Activated CD8-positive, alpha-beta T cell treated with anti-CD3 and anti-CD28 coated beads for 36 hours (primary cell): ENCODE measurements at regions not wholly inside any gene's neighbourhood (a gene's known extent, or its start where the extent isn't known, plus 50 kb on each side); places are given as distances from the start of the nearest gene placed in this dataset.

Experiments used
- ATAC-seq: fragments of 200-7000 bp; cut with Tn5 transposase; one replicate; pipeline ENCODE4 v1.10.0; 2021; ENCODE audit warnings: mild to moderate bottlenecking, moderate library complexity
- CTCF ChIA-PET: fragments of 350-600 bp; sonication (Branson Sonifier 250); formaldehyde crosslinking; loops from one replicate; lab custom pipeline; 2021; ENCODE audit warnings: antibody characterized with exemption; lab: Charles Lee
- POLR2A ChIA-PET: fragments of 350-600 bp; sonication (Branson Sonifier 250); formaldehyde crosslinking; loops from one replicate; lab custom pipeline; 2021; ENCODE audit warnings: antibody characterized with exemption; lab: Charles Lee
- DNase-seq: peaks from one replicate; pipeline ENCODE4 v3.0.0-alpha.2; 2020
- H3K27ac Mint-ChIP-seq: one replicate; pipeline ENCODE4 v1.8.0; 2021; ENCODE audit warnings: mild to moderate bottlenecking, mixed read lengths
- H3K27me3 Mint-ChIP-seq: one replicate; pipeline ENCODE4 v1.8.0; 2021; ENCODE audit warnings: mixed read lengths
- H3K36me3 Mint-ChIP-seq: one replicate; pipeline ENCODE4 v1.8.0; 2021; ENCODE audit warnings: low read depth, mixed read lengths
- H3K4me1 Mint-ChIP-seq: one replicate; pipeline ENCODE4 v1.8.0; 2021; ENCODE audit warnings: low read depth, mixed read lengths
- H3K4me3 Mint-ChIP-seq: one replicate; pipeline ENCODE4 v1.8.0; 2021; ENCODE audit warnings: mild to moderate bottlenecking, moderate library complexity, mixed read lengths
- H3K9me3 Mint-ChIP-seq: one replicate; pipeline ENCODE4 v1.8.0; 2021; ENCODE audit warnings: mixed read lengths
- intact Hi-C: fragments of 100-400 bp; cut with micrococcal nuclease; formaldehyde crosslinking; loops from one replicate; pipeline ENCODE4 v1.10.0; 2022
- TF ChIP-seq, protein P1 (sequence below): fragments of 200-600 bp; IDR thresholded peaks from one replicate; pipeline ENCODE4 v1.8.0; 2022; ENCODE audit warnings: antibody characterized with exemption, mild to moderate bottlenecking

DNA sequence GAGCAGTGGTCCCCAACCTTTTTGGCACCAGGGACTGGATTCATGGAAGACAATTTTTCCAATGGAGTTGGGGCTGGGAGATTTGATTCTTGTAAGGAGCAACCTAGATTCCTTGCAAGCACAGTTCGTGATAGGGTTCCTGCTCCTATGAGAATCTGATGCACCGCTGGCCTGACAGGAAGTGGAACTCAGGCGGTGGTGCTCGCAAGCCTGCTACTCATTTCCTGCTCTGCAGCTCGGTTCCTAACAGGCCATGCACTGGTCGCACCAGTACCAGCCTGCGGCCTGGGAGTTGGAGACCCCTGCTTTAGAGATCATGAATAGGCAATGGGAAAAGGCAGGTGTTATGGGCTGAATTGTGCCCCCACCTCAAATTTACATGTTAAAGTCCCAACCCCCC is 131.2 kb downstream of the PFDN4 start:
- Mint-ChIP-seq H3K27me3 (peaks cover 13% of the 10 kb centered on the region), H3K27ac (no peak overlapping the region), H3K36me3 (no peaks in the 10 kb centered on the region), H3K4me3 (no peak overlapping the region), H3K4me1 (no peaks in the 10 kb centered on the region), H3K9me3 (peaks cover 3% of the 10 kb centered on the region)
- ATAC-seq: no peak
- ChIA-PET CTCF (no interaction called here), POLR2A (no interaction called here)
- DNase-seq: no peak
- intact Hi-C loops: no loop called here
- TF ChIP-seq, protein P1, sequence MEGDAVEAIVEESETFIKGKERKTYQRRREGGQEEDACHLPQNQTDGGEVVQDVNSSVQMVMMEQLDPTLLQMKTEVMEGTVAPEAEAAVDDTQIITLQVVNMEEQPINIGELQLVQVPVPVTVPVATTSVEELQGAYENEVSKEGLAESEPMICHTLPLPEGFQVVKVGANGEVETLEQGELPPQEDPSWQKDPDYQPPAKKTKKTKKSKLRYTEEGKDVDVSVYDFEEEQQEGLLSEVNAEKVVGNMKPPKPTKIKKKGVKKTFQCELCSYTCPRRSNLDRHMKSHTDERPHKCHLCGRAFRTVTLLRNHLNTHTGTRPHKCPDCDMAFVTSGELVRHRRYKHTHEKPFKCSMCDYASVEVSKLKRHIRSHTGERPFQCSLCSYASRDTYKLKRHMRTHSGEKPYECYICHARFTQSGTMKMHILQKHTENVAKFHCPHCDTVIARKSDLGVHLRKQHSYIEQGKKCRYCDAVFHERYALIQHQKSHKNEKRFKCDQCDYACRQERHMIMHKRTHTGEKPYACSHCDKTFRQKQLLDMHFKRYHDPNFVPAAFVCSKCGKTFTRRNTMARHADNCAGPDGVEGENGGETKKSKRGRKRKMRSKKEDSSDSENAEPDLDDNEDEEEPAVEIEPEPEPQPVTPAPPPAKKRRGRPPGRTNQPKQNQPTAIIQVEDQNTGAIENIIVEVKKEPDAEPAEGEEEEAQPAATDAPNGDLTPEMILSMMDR: no peak

- POLR2A ChIA-PET: no interaction called here
- Mint-ChIP-seq H3K36me3 (no peaks in the 10 kb centered on the region), H3K27me3 (peaks cover 13% of the 10 kb centered on the region), H3K4me1 (no peaks in the 10 kb centered on the region), H3K4me3 (no peak overlapping the region), H3K27ac (no peak overlapping the region), H3K9me3 (peaks cover 3% of the 10 kb centered on the region)
- intact Hi-C loops: no loop called here
- CTCF ChIA-PET: no interaction called here
- no peak for ATAC-seq
- DNase-seq: no peak
- TF ChIP-seq, protein P1: no peak
Observed at GRCh38 chr20:54340206-54340605, 132.3 kb downstream of the PFDN4 start.

GRCh38 chr20:54340667-54341081 is 132.8 kb downstream of the PFDN4 start:
- POLR2A ChIA-PET: no interaction called here
- Mint-ChIP-seq H3K27me3 (peaks cover 11% of the 10 kb centered on the region), H3K4me3 (no peak overlapping the region), H3K9me3 (peaks cover 3% of the 10 kb centered on the region), H3K36me3 (no peaks in the 10 kb centered on the region), H3K4me1 (no peaks in the 10 kb centered on the region), H3K27ac (no peak overlapping the region)
- TF ChIP-seq, protein P1: no peak
- ATAC-seq (no peak), DNase-seq (no peak)
- intact Hi-C loops: no loop called here
- CTCF ChIA-PET: no interaction called here

GRCh38 chr20:54342258-54342920 is 133.0 kb upstream of the DOK5 start:
- ChIA-PET POLR2A (no interaction called here), CTCF (no interaction called here)
- H3K36me3 Mint-ChIP-seq: no peaks in the 10 kb centered on the region
- ATAC-seq (no peak), DNase-seq (no peak)
- no peak overlapping the region for H3K4me3 Mint-ChIP-seq
- TF ChIP-seq, protein P1: no peak
- no peaks in the 10 kb centered on the region for H3K9me3 Mint-ChIP-seq
- no peak overlapping the region for H3K27ac Mint-ChIP-seq
- H3K4me1 Mint-ChIP-seq: peaks cover 4% of the 10 kb centered on the region
- intact Hi-C loops: no loop called here
- peaks cover 15% of the 10 kb centered on the region for H3K27me3 Mint-ChIP-seq

- ATAC-seq: no peak
- TF ChIP-seq, protein P1: no peak
- H3K27me3 Mint-ChIP-seq: peaks cover 15% of the 10 kb centered on the region
- H3K4me1 Mint-ChIP-seq: peaks cover 4% of the 10 kb centered on the region
- ChIA-PET CTCF (no interaction called here), POLR2A (no interaction called here)
- H3K36me3 Mint-ChIP-seq: no peaks in the 10 kb centered on the region
- no peak overlapping the region for H3K4me3 Mint-ChIP-seq
- no peaks in the 10 kb centered on the region for H3K9me3 Mint-ChIP-seq
- DNase-seq: no peak
- H3K27ac Mint-ChIP-seq: no peak overlapping the region
- intact Hi-C loops: no loop called here
Observed at GRCh38 chr20:54343099-54343498, 132.3 kb upstream of the DOK5 start.
